Tibial nerve (tissue), 4 donors: ENCODE measurements at regions not wholly inside any gene's neighbourhood (a gene's known extent, or its start where the extent isn't known, plus 50 kb on each side); places are given as distances from the start of the nearest gene placed in this dataset.

Experiments used
- DNase-seq, 2 donors: peaks; one replicate each; pipeline ENCODE4 v3.0.0-alpha.2; 2019; ENCODE audit warnings: low spot score in 2 of 2
- H3K27ac ChIP-seq, 4 donors: fragments of 200-600 bp; sonication (generic) in 3 of 4; one replicate each; pipeline ENCODE4 v1.5.1; 2017 to 2019; ENCODE audit warnings: mild to moderate bottlenecking in 1 of 4
- H3K27me3 ChIP-seq, 2 donors: fragments of 200-600 bp; sonication (generic) in 1 of 2; one replicate each; pipeline versions ENCODE4 v1.5.1 to v1.6.0; 2017 to 2019
- H3K36me3 ChIP-seq, 3 donors: fragments of 200-600 bp; sonication (generic); one replicate each; pipeline ENCODE4 v1.5.1; 2018 to 2019
- H3K4me1 ChIP-seq, 4 donors: fragments of 200-600 bp; sonication (generic) in 3 of 4; one replicate each; pipeline ENCODE4 v1.5.1; 2017 to 2019
- H3K4me3 ChIP-seq, 4 donors: fragments of 200-600 bp; sonication (generic) in 3 of 4; one replicate each; pipeline ENCODE4 v1.5.1; 2017 to 2019; ENCODE audit warnings: mild to moderate bottlenecking in 1 of 4, moderate library complexity in 1 of 4
- H3K9me3 ChIP-seq, 4 donors: fragments of 200-600 bp; sonication (generic) in 3 of 4; one replicate each; pipeline ENCODE4 v1.5.1; 2017 to 2019
- EP300 ChIP-seq, 2 donors: sonication (generic); formaldehyde crosslinking; IDR thresholded peaks; one replicate each; pipeline ENCODE4 v1.6.1; 2017; ENCODE audit warnings: antibody characterized with exemption in 2 of 2, mild to moderate bottlenecking in 1 of 2
- POLR2A ChIP-seq, 2 donors: fragments of 450-650 bp; IDR thresholded peaks; one replicate each; pipeline ENCODE4 v1.6.1; 2017; ENCODE audit warnings: antibody characterized with exemption in 2 of 2, mild to moderate bottlenecking in 2 of 2, moderate library complexity in 2 of 2
- WGBS, 2 donors: methylation state at CpG; one replicate each; pipeline ENCODE4 v1.1.5; 2018; 5-methylcytosine and 5-hydroxymethylcytosine counted together
- TF ChIP-seq, protein P1 (sequence below), 5 experiments: fragments of 200-600 bp in 3 of 5; fragments of 450-650 bp in 2 of 5; sonication (generic) in 3 of 5; IDR thresholded peaks; one replicate each; pipeline ENCODE4 v1.5.1; 2016 to 2019; ENCODE audit warnings: antibody characterized with exemption in 5 of 5, mild to moderate bottlenecking in 3 of 5, moderate library complexity in 2 of 5

DNA sequence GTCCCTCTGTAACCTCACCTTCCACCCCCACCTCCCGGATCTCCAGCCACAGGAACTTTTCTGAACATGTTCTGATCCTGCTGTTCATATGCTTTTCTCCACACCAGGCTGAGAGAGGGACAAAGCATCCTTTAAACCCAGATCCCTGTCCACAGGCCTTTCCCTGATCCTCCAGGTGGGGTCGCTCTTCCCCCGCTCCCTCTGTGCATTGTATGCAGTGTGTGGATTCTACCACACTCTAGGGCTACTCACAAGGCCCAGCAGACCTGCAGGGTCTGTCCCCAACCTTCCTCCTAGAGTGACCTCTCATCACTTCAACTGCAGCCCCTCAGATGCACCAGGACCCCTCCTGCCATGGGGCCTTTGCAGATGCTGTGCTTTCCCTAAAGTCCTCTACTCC lies 1200.6 kb downstream of the UQCRFS1 start:
- TF ChIP-seq, protein P1, sequence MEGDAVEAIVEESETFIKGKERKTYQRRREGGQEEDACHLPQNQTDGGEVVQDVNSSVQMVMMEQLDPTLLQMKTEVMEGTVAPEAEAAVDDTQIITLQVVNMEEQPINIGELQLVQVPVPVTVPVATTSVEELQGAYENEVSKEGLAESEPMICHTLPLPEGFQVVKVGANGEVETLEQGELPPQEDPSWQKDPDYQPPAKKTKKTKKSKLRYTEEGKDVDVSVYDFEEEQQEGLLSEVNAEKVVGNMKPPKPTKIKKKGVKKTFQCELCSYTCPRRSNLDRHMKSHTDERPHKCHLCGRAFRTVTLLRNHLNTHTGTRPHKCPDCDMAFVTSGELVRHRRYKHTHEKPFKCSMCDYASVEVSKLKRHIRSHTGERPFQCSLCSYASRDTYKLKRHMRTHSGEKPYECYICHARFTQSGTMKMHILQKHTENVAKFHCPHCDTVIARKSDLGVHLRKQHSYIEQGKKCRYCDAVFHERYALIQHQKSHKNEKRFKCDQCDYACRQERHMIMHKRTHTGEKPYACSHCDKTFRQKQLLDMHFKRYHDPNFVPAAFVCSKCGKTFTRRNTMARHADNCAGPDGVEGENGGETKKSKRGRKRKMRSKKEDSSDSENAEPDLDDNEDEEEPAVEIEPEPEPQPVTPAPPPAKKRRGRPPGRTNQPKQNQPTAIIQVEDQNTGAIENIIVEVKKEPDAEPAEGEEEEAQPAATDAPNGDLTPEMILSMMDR (IDR thresholded peaks at IDR 0.05), result no peak
- TF ChIP-seq POLR2A (IDR thresholded peaks at IDR 0.05) (no peak), EP300 (IDR thresholded peaks at IDR 0.05) (no peak)
- no peak overlapping the region for H3K4me3 ChIP-seq
- H3K9me3 ChIP-seq, result no peaks in the 10 kb centered on the region
- H3K27ac ChIP-seq, result no peak overlapping the region
- no peaks in the 10 kb centered on the region for H3K36me3 ChIP-seq
- 63 to 74% methylated on average over 3 of the region's 3 CpGs for WGBS, 2 donors
- no peaks in the 10 kb centered on the region for H3K4me1 ChIP-seq
- H3K27me3 ChIP-seq, result no peaks in the 10 kb centered on the region
- DNase-seq, result no peak

DNA sequence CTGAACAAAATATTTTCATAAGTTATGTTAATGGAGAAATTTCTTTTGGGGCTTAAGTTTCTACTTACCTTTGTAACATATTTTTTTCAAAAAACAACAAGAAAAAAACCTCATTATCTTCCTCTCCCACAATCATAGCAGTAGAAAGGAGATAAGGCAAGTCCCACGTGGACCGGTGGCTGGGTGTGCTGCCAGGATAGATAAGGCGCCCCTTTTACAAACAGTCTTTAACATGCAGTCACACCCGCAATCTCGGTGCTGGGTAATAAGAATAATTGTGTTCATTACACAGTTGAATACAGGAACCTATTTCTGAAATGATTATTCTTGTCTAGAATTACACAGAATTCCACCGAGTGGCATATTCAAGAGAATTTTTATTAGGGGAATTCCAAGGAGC lies 1202.3 kb downstream of the UQCRFS1 start:
- H3K9me3 ChIP-seq, result no peaks in the 10 kb centered on the region
- no peaks in the 10 kb centered on the region for H3K36me3 ChIP-seq
- TF ChIP-seq EP300 (IDR thresholded peaks at IDR 0.05), result no peak
- no peak for TF ChIP-seq POLR2A (IDR thresholded peaks at IDR 0.05)
- TF ChIP-seq, protein P1 (IDR thresholded peaks at IDR 0.05), result no peak
- no peak overlapping the region for H3K4me3 ChIP-seq
- no peaks in the 10 kb centered on the region for H3K4me1 ChIP-seq
- DNase-seq, result no peak
- no peak overlapping the region for H3K27ac ChIP-seq
- H3K27me3 ChIP-seq, result no peaks in the 10 kb centered on the region
- 66 to 67% methylated on average over 6 of the region's 6 CpGs for WGBS, 2 donors

DNA sequence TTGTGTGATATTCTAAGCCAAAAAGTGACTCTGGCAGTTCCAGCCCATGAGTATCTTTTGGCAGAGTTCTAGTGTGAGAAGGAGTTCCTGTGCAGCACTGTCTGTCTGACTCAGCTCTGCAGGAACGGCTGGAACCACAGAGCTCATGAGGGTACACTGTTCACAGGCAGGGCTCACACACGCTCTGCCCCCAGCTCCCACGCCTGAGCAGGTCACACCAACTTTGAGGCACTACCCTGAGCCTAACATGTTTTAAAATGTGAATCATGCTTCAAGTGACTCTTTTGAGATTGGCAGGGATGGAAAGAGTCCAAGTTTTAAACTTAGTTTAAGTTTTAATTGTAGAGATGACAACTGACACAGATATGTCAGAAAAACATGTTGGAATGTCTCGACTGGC lies 1203.3 kb downstream of the UQCRFS1 start:
- TF ChIP-seq, protein P1 (IDR thresholded peaks at IDR 0.05), result no peak
- TF ChIP-seq EP300 (IDR thresholded peaks at IDR 0.05) (no peak), POLR2A (IDR thresholded peaks at IDR 0.05) (no peak)
- 47 to 71% methylated on average over 3 to 4 of the region's 4 CpGs for WGBS, 2 donors
- Histone ChIP-seq H3K4me1 (no peaks in the 10 kb centered on the region), H3K36me3 (no peaks in the 10 kb centered on the region), H3K9me3 (no peaks in the 10 kb centered on the region), H3K4me3 (no peak overlapping the region), H3K27ac (no peak overlapping the region), H3K27me3 (no peaks in the 10 kb centered on the region)
- DNase-seq, result no peak

DNA sequence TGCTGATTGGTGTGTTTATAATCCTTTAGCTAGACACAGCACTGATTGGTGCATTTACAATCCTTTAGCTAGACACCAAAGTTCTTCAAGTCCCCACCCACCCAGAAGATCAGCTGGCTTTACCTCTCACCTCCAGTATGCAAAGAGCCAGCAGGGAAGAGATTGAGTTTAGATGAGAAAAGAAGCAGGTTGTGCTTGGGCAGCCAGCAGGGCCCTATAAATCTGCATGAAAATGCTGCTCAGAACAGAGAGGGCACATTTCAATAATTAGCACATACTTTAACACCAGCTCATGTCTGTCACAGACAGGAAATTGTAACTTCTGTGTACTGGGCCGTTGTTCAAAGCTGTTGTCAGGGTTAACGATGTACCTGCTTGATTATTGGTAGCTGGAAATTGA lies 1204.3 kb downstream of the UQCRFS1 start:
- H3K27me3 ChIP-seq, result no peaks in the 10 kb centered on the region
- TF ChIP-seq EP300 (IDR thresholded peaks at IDR 0.05) (no peak), POLR2A (IDR thresholded peaks at IDR 0.05) (no peak)
- TF ChIP-seq, protein P1 (IDR thresholded peaks at IDR 0.05), result no peak
- H3K27ac ChIP-seq, result no peak overlapping the region
- no peaks in the 10 kb centered on the region for H3K4me1 ChIP-seq
- DNase-seq, result no peak
- H3K9me3 ChIP-seq, result no peaks in the 10 kb centered on the region
- 68 to 74% methylated on average over 2 of the region's 2 CpGs for WGBS, 2 donors
- H3K36me3 ChIP-seq, result no peaks in the 10 kb centered on the region
- H3K4me3 ChIP-seq, result no peak overlapping the region

DNA sequence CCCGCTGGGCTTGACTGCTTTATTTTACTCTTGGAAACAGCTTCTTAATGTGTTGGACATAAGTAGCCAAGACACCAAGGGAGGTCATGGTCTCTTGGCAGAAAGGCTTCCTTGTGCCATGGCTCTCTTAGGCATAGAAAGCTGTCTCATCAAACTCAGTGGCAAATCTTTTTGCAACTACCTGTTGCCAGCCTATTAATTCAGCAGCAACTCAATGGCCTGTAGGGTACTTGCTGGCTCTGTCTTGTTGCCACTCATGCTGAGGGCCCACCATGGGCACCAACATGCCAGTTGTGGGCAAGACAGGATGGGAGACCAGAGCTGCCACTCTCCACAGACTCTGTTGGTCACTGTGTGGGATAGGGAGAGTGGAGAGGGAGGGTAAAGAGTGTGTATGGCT lies 1209.4 kb downstream of the UQCRFS1 start:
- H3K4me3 ChIP-seq, result no peak overlapping the region
- H3K27ac ChIP-seq, result no peak overlapping the region
- H3K4me1 ChIP-seq, result no peaks in the 10 kb centered on the region
- H3K27me3 ChIP-seq, result no peaks in the 10 kb centered on the region
- H3K9me3 ChIP-seq, result no peaks in the 10 kb centered on the region
- no peak for DNase-seq
- H3K36me3 ChIP-seq, result no peaks in the 10 kb centered on the region
- no peak for TF ChIP-seq EP300 (IDR thresholded peaks at IDR 0.05)
- TF ChIP-seq, protein P1 (IDR thresholded peaks at IDR 0.05), result no peak
- no peak for TF ChIP-seq POLR2A (IDR thresholded peaks at IDR 0.05)
- 90 to 94% methylated on average over 1 of the region's 1 CpG for WGBS, 2 donors
